BLaER1 treated with 17β-estradiol and CSF1 and Interleukin-3, amounts not matched to agents 10 nM and 100 nM (cell line): ENCODE measurements at regions not wholly inside any gene's neighbourhood (a gene's known extent, or its start where the extent isn't known, plus 50 kb on each side); places are given as distances from the start of the nearest gene placed in this dataset.

ENCODE experiments used
- H3K27ac ChIP-seq, 11 experiments: shearing (Covaris generic); formaldehyde crosslinking; 2 replicates each; pipeline ENCODE4 v1.8.1; 2022
- H3K27me3 ChIP-seq, 11 experiments: shearing (Covaris generic); formaldehyde crosslinking; 2 replicates each; pipeline ENCODE4 v1.8.1; 2022
- H3K36me3 ChIP-seq, 11 experiments: shearing (Covaris generic); formaldehyde crosslinking; 2 replicates each; pipeline ENCODE4 v1.8.1; 2022
- H3K4me1 ChIP-seq, 10 experiments: shearing (Covaris generic); formaldehyde crosslinking; 2 replicates each; pipeline ENCODE4 v1.8.1; 2022
- H3K4me2 ChIP-seq, 11 experiments: shearing (Covaris generic); formaldehyde crosslinking; 2 replicates each; pipeline ENCODE4 v1.8.1; 2022
- H3K4me3 ChIP-seq, 10 experiments: shearing (Covaris generic); formaldehyde crosslinking; 2 replicates each; pipeline ENCODE4 v1.8.1; 2022
- H3K9ac ChIP-seq, 11 experiments: shearing (Covaris generic); formaldehyde crosslinking; 2 replicates each; pipeline ENCODE4 v1.8.1; 2022
- H3K9me3 ChIP-seq, 11 experiments: shearing (Covaris generic); formaldehyde crosslinking; replicated peaks in 1 of 11; 2 replicates each; pipeline ENCODE4 v1.8.1; 2022
- H4K20me1 ChIP-seq, 11 experiments: shearing (Covaris generic); formaldehyde crosslinking; 2 replicates each; pipeline ENCODE4 v1.8.1; 2022
- Cebpa-rat ChIP-seq, 11 experiments: shearing (Covaris generic); IDR thresholded peaks; 2 replicates each; pipeline ENCODE4 v1.8.1; 2022

DNA sequence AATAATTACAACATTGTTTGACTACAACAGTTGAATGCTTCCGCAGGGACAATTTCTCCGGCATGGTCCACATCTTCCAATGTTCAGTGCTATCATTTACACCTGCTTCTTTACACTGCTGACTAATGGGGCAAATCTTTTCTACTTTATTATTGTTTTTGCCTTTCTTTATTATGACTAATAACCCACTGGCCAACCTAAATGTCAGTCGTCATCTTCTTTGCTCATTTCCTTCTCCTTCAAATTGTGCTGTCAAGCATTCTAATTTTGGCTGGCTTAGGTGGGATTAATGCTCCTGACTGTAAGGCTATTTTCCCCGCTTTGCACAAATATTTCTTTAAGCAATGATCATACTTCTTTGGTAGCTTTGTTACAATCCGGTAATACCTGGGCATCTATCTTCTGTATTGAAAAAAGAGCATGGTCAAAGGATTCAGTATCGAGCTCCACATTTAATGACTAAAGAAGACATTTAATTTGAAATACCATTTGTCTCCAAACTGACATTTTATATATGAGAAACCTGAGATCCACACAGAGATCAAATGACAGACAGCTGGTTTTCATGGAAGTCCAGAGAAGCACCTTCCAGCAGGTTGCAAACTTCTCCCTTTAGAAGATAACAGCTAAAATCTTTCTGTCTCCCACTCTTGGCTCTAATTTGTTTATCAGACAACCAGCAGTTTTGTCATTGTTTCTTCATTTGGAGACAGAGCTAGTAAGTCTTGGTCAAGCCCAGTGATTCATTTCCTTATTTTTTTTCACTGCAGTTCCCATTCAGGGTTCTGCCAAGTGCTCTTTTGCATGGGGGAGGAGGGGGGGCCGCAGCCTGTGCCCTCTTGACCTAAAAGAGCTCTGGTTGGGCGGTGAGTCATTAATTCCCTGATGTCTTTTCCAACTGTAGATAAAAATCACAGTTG is 132.9 kb downstream of the SOCS6 start:
- H3K27ac ChIP-seq, result peak overlapping the region in 10 of 11 experiments; percentile 52 to 96 (median 84); a peak in 20 of 22 replicates

DNA sequence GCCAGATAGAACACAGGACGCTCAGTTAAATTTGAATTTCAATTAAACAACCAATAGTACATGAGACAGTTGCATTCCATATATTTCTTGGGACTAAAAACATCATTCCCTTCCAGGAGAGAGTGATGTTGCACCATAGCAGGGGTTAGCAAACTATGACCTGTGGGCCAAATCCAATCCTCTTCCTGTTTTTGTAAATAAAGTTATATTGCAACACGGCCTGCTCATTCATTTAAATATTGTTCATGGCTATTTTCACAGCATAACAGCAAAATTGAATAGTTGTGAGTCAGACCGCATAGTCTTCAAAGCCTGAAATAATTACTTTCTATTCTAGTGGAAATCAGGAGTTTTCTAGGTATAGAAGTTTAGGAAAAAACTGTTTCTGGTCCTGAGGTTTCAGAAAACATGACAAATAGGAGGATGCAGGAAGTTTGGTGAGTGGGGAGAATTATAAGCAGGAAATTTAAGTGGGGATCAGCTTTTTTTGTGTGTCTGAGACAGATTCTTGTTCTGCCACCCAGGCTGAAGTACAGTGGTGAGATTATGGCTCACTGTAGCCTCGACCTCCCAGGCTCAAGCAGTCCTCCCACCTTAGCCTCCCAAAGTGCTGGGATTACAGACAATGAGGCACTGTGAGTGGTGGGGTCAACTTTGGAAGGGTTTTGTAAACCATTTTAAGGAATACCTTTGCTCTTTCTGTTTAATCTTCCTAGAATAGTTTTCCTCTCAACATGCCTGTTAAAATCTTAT is 131.5 kb downstream of the SOCS6 start:
- Histone ChIP-seq H3K9me3 (no peaks in the 10 kb centered on the region), H3K27me3 (no peaks in the 10 kb centered on the region), H3K36me3 (no peaks in the 10 kb centered on the region), H3K4me2 (peak overlapping the region in 8 of 11 experiments; percentile 24 to 93 (median 84); a peak in 16 of 22 replicates), H3K27ac (peak overlapping the region in 10 of 11 experiments; percentile 17 to 96 (median 84); a peak in 18 of 22 replicates), H3K4me1 (peaks cover 30 to 70% (median 58%) of the 10 kb centered on the region in 10 experiments), H3K4me3 (peak overlapping the region in 1 of 10 experiments; percentile 3; a peak in 1 of 20 replicates), H4K20me1 (no peaks in the 10 kb centered on the region), H3K9ac (peak overlapping the region in 6 of 11 experiments; percentile 35 to 80 (median 71); a peak in 12 of 22 replicates)
- peak in 2 of 11 experiments; percentile 64 to 83; a peak in 4 of 22 replicates for TF ChIP-seq Cebpa-rat (IDR thresholded peaks at IDR 0.05)

More for the DNA sequence above, 132.9 kb downstream of the SOCS6 start:
- Histone ChIP-seq H4K20me1 (no peaks in the 10 kb centered on the region), H3K4me1 (peaks cover 30 to 70% (median 58%) of the 10 kb centered on the region in 10 experiments), H3K4me3 (peak overlapping the region in 3 of 10 experiments; percentile 1 to 16 (median 5); a peak in 2 of 20 replicates), H3K4me2 (peak overlapping the region in 10 of 11 experiments; percentile 60 to 93 (median 80); a peak in 20 of 22 replicates), H3K9ac (peak overlapping the region in 9 of 11 experiments; percentile 39 to 80 (median 67); a peak in 16 of 22 replicates), H3K9me3 (no peaks in the 10 kb centered on the region; a peak in 1 of 22 replicates), H3K27me3 (no peaks in the 10 kb centered on the region), H3K36me3 (no peaks in the 10 kb centered on the region)
- TF ChIP-seq Cebpa-rat (IDR thresholded peaks at IDR 0.05), result peak in 8 of 11 experiments; percentile 7 to 79 (median 41); a peak in 8 of 22 replicates

DNA sequence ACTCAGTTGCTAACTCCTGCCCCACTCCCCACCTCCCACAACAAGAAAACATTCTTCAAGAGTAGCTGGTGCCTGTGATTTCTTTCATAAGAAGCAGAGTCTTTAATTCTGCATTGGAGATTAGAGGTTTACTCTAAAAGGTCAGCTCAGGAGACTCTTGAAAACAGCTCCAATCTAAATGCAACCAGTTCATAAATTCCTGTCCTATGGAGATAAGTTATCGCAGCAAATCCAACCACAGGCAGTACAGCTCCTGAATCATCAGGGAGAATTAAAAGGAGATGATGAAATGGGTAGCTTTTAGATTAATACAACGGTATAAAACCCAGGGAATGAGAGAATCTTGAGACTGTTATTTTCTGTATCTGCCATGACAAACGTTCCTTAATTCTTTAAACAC is 130.7 kb downstream of the SOCS6 start:
- Histone ChIP-seq H4K20me1 (no peaks in the 10 kb centered on the region), H3K4me1 (peaks cover 30 to 70% (median 57%) of the 10 kb centered on the region in 10 experiments), H3K27ac (peak overlapping the region in 7 of 11 experiments; percentile 80 to 96 (median 85); a peak in 14 of 22 replicates), H3K27me3 (no peaks in the 10 kb centered on the region), H3K4me2 (peak overlapping the region in 7 of 11 experiments; percentile 75 to 93 (median 87); a peak in 13 of 22 replicates), H3K9me3 (no peaks in the 10 kb centered on the region), H3K9ac (peak overlapping the region in 2 of 11 experiments; percentile 76 to 80; a peak in 5 of 22 replicates), H3K36me3 (no peaks in the 10 kb centered on the region), H3K4me3 (no peak overlapping the region)
- TF ChIP-seq Cebpa-rat (IDR thresholded peaks at IDR 0.05), result no peak

DNA sequence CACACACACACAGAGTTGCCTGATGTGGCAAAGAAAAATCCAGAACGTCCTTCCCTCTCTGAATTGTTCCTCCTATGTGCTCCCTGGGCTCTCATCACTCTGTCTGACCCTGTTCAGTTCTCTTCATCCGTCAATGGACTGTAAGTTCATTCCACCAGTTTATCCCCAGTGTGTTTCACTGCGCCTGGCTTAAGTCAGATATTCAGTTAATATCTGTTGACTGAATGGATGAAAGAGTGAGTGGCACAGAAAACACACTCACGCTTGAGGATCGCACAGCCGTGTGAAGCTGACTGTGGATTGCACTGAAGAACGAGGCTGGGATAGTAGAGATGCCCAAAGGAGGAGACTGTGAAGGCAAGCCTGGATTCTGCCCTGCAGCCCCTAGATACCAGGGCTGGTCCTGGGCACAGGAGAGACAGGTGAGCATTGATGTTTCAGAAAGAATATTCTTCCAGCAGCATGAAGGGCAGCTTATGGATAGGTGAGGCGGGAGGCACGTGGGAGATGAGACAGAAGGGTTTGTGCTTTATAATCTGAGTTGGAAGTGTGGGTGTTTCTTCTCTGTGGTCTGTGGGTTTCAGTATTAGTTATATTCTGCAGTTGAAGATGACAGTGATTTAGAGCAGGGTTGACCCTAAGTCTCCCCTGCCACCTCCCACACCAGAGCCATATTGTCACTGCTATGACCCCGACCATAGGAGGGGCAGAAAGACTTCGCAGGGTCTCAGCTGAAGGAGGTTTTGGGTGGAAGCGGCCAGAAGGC is 129.9 kb downstream of the SOCS6 start:
- Histone ChIP-seq H3K9ac (peak overlapping the region in 2 of 11 experiments; percentile 3 to 76; a peak in 2 of 22 replicates), H3K27me3 (no peaks in the 10 kb centered on the region), H3K9me3 (no peaks in the 10 kb centered on the region), H3K4me3 (no peak overlapping the region), H4K20me1 (no peaks in the 10 kb centered on the region), H3K36me3 (no peaks in the 10 kb centered on the region), H3K4me1 (peaks cover 23 to 65% (median 49%) of the 10 kb centered on the region in 10 experiments), H3K4me2 (peak overlapping the region in 5 of 11 experiments; percentile 80 to 93 (median 89); a peak in 12 of 22 replicates), H3K27ac (peak overlapping the region in 6 of 11 experiments; percentile 84 to 96 (median 86); a peak in 9 of 22 replicates)
- no peak for TF ChIP-seq Cebpa-rat (IDR thresholded peaks at IDR 0.05)

DNA sequence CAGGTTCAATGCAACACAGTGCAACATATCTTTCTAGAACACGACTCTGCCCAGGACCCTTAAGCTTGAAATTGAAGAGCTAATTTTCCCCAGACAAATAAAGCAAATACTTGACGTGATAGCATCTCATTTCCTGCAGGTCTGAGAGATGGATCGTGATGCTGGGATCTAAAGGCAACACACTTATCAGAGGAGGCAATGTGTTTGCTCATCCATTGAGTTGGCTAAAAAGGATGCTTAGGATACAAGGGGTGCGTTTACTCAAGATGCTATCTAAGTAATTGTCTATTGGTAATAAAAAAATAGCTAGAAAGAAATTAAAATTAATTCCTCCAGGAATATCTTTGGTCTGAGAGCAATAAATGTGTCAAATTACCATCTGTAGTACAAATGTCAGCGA is 129.0 kb downstream of the SOCS6 start:
- Histone ChIP-seq H3K9ac (no peak overlapping the region), H3K36me3 (no peaks in the 10 kb centered on the region), H3K9me3 (no peaks in the 10 kb centered on the region), H3K27ac (no peak overlapping the region), H3K4me2 (no peak overlapping the region), H3K4me1 (peaks cover 14 to 56% (median 40%) of the 10 kb centered on the region in 10 experiments), H3K4me3 (no peak overlapping the region), H3K27me3 (no peaks in the 10 kb centered on the region), H4K20me1 (no peaks in the 10 kb centered on the region)
- no peak for TF ChIP-seq Cebpa-rat (IDR thresholded peaks at IDR 0.05)

DNA sequence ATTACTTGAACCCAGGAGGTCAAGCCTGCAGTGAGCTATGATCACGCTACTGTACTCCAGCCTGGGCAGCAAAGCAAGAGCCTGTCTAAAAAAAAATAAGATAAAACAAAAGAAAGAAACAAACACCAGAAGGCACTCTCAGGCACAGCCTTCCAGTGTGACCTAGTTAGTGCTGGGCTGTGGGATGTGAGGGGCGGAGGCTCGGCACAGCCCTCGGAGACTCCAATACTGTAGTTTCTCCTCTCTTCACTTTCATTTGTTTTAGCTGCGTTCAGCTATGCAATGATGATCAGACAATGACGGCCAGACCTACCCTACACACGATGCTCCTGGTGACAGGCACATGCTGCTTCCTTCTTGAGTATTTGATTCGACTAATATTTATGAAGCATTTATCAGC is 127.7 kb downstream of the SOCS6 start:
- no peaks in the 10 kb centered on the region for H4K20me1 ChIP-seq
- H3K4me3 ChIP-seq, result no peak overlapping the region
- no peak for TF ChIP-seq Cebpa-rat (IDR thresholded peaks at IDR 0.05)
- no peak overlapping the region for H3K4me2 ChIP-seq
- H3K36me3 ChIP-seq, result no peaks in the 10 kb centered on the region
- H3K9me3 ChIP-seq, result peaks cover 0 to 3% (median 0%) of the 10 kb centered on the region in 11 experiments; a peak in 6 of 22 replicates
- H3K27me3 ChIP-seq, result no peaks in the 10 kb centered on the region
- H3K9ac ChIP-seq, result no peak overlapping the region
- H3K4me1 ChIP-seq, result peaks cover under 1 to 45% (median 27%) of the 10 kb centered on the region in 10 experiments; a peak in 17 of 20 replicates
- H3K27ac ChIP-seq, result no peak overlapping the region; a peak in 2 of 22 replicates

DNA sequence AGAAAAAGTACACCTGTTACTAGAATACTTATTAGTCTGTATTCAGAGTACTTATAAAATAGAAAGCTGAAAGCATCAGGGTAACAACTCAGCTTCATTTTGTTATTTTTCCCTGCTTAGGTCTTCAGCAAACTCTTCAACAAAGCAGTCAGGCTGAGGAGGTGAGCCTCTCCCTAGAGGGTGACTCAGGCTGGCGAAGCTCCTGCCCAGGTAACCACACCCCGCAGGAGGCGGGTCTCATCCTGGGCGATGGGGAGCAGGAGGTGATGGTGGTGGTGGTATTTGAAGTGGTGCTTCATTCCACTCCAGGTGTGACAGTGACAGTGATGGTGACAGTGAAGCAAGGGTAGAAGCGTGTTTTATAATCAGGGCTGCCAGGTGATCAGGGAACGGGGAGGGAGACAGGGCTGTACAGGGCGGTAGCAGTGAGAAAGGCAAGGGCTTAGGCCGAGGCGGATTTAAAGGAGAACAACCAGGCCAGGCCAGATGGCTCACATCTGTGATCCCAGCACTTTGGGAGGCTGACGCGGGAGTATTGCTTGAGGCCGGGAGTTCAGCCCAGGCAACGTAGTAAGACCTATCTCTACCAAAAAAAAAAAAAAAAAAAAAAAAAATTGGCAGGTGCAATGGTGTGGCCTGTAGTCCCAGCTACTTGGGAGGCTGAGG is 127.1 kb downstream of the SOCS6 start:
- H3K4me1 ChIP-seq, result peaks cover 0 to 44% (median 22%) of the 10 kb centered on the region in 10 experiments; a peak in 14 of 20 replicates

More for the DNA sequence above, 127.1 kb downstream of the SOCS6 start:
- Histone ChIP-seq H3K4me2 (no peak overlapping the region), H3K36me3 (no peaks in the 10 kb centered on the region), H3K4me3 (no peak overlapping the region), H3K9ac (no peak overlapping the region), H3K9me3 (peaks cover 0 to 8% (median 4%) of the 10 kb centered on the region in 11 experiments; a peak in 8 of 22 replicates), H4K20me1 (no peaks in the 10 kb centered on the region), H3K27ac (0 out of 22 replicates have a peak overlapping the region, but pooled peaks of 1 of the 11 experiments have one; percentile 7), H3K27me3 (no peaks in the 10 kb centered on the region)
- no peak for TF ChIP-seq Cebpa-rat (IDR thresholded peaks at IDR 0.05)
